Uterus (tissue), 3 donors: ENCODE measurements at regions not wholly inside any gene's neighbourhood (a gene's known extent, or its start where the extent isn't known, plus 50 kb on each side); places are given as distances from the start of the nearest gene placed in this dataset.

ENCODE experiments used
- DNase-seq, 2 donors: peaks; one replicate each; pipeline ENCODE4 v3.0.0-alpha.2; 2019 to 2020
- H3K27ac ChIP-seq, 2 donors: fragments of 200-600 bp; sonication (generic); 1 replicate in 1 of 2; 2 replicates in 1 of 2; pipeline ENCODE4 v1.5.1; 2016 to 2018
- H3K27me3 ChIP-seq, 2 donors: fragments of 200-600 bp; sonication (generic); one replicate each; pipeline ENCODE4 v1.5.1; 2018 to 2019; ENCODE audit warnings: control low read depth in 1 of 2
- H3K36me3 ChIP-seq, 2 donors: fragments of 200-600 bp; sonication (generic); one replicate each; pipeline ENCODE4 v1.5.1; 2019; ENCODE audit warnings: control low read depth in 1 of 2
- H3K4me1 ChIP-seq, 2 donors: fragments of 200-600 bp; sonication (generic); one replicate each; pipeline ENCODE4 v1.5.1; 2018 to 2019; ENCODE audit warnings: control low read depth in 1 of 2
- H3K4me3 ChIP-seq, 2 donors: fragments of 200-600 bp; sonication (generic); 1 replicate in 1 of 2; 2 replicates in 1 of 2; pipeline ENCODE4 v1.5.1; 2018 to 2019; ENCODE audit warnings: mild to moderate bottlenecking in 1 of 2
- H3K9me3 ChIP-seq, 2 donors: fragments of 200-600 bp; sonication (generic); one replicate each; pipeline ENCODE4 v1.5.1; 2019; ENCODE audit warnings: control low read depth in 1 of 2
- CTCF ChIP-seq, 4 experiments: fragments of 200-600 bp in 2 of 4; fragments of 450-650 bp in 2 of 4; sonication (generic) in 2 of 4; IDR thresholded peaks; one replicate each; pipeline ENCODE4 v1.5.1; 2016 to 2019; ENCODE audit warnings: antibody characterized with exemption in 4 of 4, mild to moderate bottlenecking in 2 of 4, moderate library complexity in 1 of 4
- POLR2A ChIP-seq, 2 donors: fragments of 450-650 bp; IDR thresholded peaks; one replicate each; pipeline ENCODE4 v1.6.1; 2016; ENCODE audit warnings: antibody characterized with exemption in 2 of 2, mild to moderate bottlenecking in 1 of 2, moderate library complexity in 1 of 2
- intact Hi-C: fragments of 100-400 bp; cut with DNase I; formaldehyde crosslinking; loops from one replicate; pipeline ENCODE4 v1.15.1; 2023; ENCODE audit warnings: low total_unique reads
- donor health status: DM: yes; HTN: yes; CAD: no.

- H3K4me3 ChIP-seq: no peak overlapping the region
- no peaks in the 10 kb centered on the region for H3K36me3 ChIP-seq
- intact Hi-C loops: no loop called here
- no peak for TF ChIP-seq POLR2A (IDR thresholded peaks at IDR 0.05)
- no peak for TF ChIP-seq CTCF (IDR thresholded peaks at IDR 0.05)
- no peak overlapping the region for H3K27ac ChIP-seq
- H3K4me1 ChIP-seq: no peaks in the 10 kb centered on the region
- DNase-seq: no peak
- H3K9me3 ChIP-seq: no peaks in the 10 kb centered on the region
- no peaks in the 10 kb centered on the region for H3K27me3 ChIP-seq
These were observed 775.6 kb downstream of the NR2F1-AS1 start for GRCh38 chr5:92805446-92805845.

GRCh38 chr5:92801911-92802310, 779.1 kb downstream of the NR2F1-AS1 start:
- no peak for DNase-seq
- Histone ChIP-seq H3K4me1 (no peaks in the 10 kb centered on the region), H3K27me3 (no peaks in the 10 kb centered on the region), H3K36me3 (no peaks in the 10 kb centered on the region), H3K27ac (no peak overlapping the region), H3K9me3 (no peaks in the 10 kb centered on the region), H3K4me3 (no peak overlapping the region)
- intact Hi-C loops: no loop called here
- TF ChIP-seq POLR2A (IDR thresholded peaks at IDR 0.05) (no peak), CTCF (IDR thresholded peaks at IDR 0.05) (no peak)

DNA sequence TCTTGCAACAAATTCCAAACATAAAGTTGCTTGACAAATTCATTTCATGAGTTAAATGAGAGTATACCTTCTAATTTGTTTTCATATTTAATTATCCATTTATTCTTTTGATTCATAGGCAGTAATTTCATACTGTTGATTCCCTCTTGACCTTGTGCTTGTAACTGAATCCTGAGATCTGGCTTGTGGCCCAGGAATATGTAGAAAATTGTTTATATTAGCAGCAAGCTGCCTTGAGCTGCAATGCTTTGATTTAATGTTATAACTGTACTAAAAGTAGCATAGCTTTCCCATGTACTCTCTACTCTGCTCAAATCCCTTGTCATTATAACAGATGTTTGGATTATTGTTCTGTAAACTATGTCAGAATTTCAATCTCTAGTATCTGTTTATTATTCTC, 780.7 kb downstream of the NR2F1-AS1 start:
- H3K27me3 ChIP-seq: no peaks in the 10 kb centered on the region
- no peaks in the 10 kb centered on the region for H3K36me3 ChIP-seq
- intact Hi-C loops: no loop called here

DNA sequence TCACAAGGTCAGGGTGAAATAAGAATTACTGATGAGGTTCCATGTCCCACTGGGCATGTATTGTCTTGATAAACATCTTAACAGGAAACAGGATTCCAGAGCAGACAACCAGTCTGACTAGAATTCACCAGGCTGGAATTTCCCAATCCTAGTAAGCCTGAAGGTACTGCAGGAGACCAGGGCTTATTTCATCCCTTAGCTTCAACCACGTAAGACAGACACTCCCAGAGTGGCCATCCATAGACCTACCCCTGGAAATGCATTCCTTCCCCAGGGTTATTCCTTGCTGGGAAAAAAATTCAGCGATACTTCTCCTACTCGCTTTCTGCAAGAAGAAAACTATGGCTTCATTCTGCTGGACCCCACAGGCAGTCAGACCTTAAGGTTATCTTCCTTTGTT, 785.4 kb downstream of the NR2F1-AS1 start:
- H3K9me3 ChIP-seq: no peaks in the 10 kb centered on the region
- intact Hi-C loops: no loop called here
- no peaks in the 10 kb centered on the region for H3K4me1 ChIP-seq
- no peaks in the 10 kb centered on the region for H3K27me3 ChIP-seq
- H3K36me3 ChIP-seq: no peaks in the 10 kb centered on the region
- no peak overlapping the region for H3K4me3 ChIP-seq
- no peak for DNase-seq
- H3K27ac ChIP-seq: no peak overlapping the region
- no peak for TF ChIP-seq CTCF (IDR thresholded peaks at IDR 0.05)
- TF ChIP-seq POLR2A (IDR thresholded peaks at IDR 0.05): no peak

More for the DNA sequence above, 780.7 kb downstream of the NR2F1-AS1 start:
- Histone ChIP-seq H3K4me1 (no peaks in the 10 kb centered on the region), H3K27ac (no peak overlapping the region), H3K9me3 (no peaks in the 10 kb centered on the region), H3K4me3 (no peak overlapping the region)
- TF ChIP-seq CTCF (IDR thresholded peaks at IDR 0.05) (no peak), POLR2A (IDR thresholded peaks at IDR 0.05) (no peak)
- no peak for DNase-seq

GRCh38 chr5:92780057-92780456, 801.0 kb downstream of the NR2F1-AS1 start:
- no peak for TF ChIP-seq POLR2A (IDR thresholded peaks at IDR 0.05)
- TF ChIP-seq CTCF (IDR thresholded peaks at IDR 0.05): no peak
- intact Hi-C loops: no loop called here
- no peak for DNase-seq

More at GRCh38 chr5:92780057-92780456, 801.0 kb downstream of the NR2F1-AS1 start:
- Histone ChIP-seq H3K4me3 (no peak overlapping the region), H3K27ac (no peak overlapping the region), H3K9me3 (no peaks in the 10 kb centered on the region), H3K4me1 (no peaks in the 10 kb centered on the region), H3K27me3 (no peaks in the 10 kb centered on the region), H3K36me3 (no peaks in the 10 kb centered on the region)
